GM12874 (cell line): ENCODE measurements at regions not wholly inside any gene's neighbourhood (a gene's known extent, or its start where the extent isn't known, plus 50 kb on each side); places are given as distances from the start of the nearest gene placed in this dataset.

Source experiments
- CTCF ChIP-seq: IDR thresholded peaks from 2 replicates; pipeline ENCODE4 v1.5.1; 2011; ENCODE audit warnings: low read depth, mild to moderate bottlenecking, control low read depth, low read length, moderate library complexity; ENCODE audit not compliant: insufficient read depth

GRCh38 chr5:124662181-124662781 is 84.2 kb downstream of the ZNF608 start:
- TF ChIP-seq CTCF, result no peak

- no peak for TF ChIP-seq CTCF
These were observed 84.9 kb downstream of the ZNF608 start for GRCh38 chr5:124661317-124662141.

GRCh38 chr5:124660229-124661093 is 86.0 kb downstream of the ZNF608 start:
- TF ChIP-seq CTCF, result no peak

GRCh38 chr5:124659798-124660197 is 86.6 kb downstream of the ZNF608 start:
- no peak for TF ChIP-seq CTCF

- TF ChIP-seq CTCF, result no peak
These were observed 87.4 kb downstream of the ZNF608 start for GRCh38 chr5:124658867-124659557.

GRCh38 chr5:124655921-124656511 is 90.4 kb downstream of the ZNF608 start:
- TF ChIP-seq CTCF, result no peak
